K562 (cell line): ENCODE measurements at regions not wholly inside any gene's neighbourhood (a gene's known extent, or its start where the extent isn't known, plus 50 kb on each side); places are given as distances from the start of the nearest gene placed in this dataset.

ENCODE experiments used
- ATAC-seq: fragments of 200-7000 bp; cut with Tn5 transposase; 3 replicates; pipeline ENCODE4 v1.9.1; 2020; ENCODE audit warnings: moderate library complexity
- BruUV-seq: library from RNA; stranded (reverse); fragments of 400-500 nt; replicated peaks from 2 replicates; lab custom pipeline; 2021; lab: Mats Ljungman, UMichigan
- CTCF ChIA-PET: fragments of 300-600 bp; formaldehyde crosslinking; extraction: SDS; loops from one replicate; lab custom pipeline; 2021; ENCODE audit warnings: low intra/inter-chr PET ratio; lab: Yijun Ruan, JAX
- POLR2A ChIA-PET: fragments of 300-600, 350-650 bp; sonication (Branson Sonifier 250); formaldehyde crosslinking; extraction: SDS; loops from one replicate; lab custom pipeline; 2021; ENCODE audit warnings: antibody characterized with exemption, inconsistent platforms; lab: Yijun Ruan, JAX
- DNase-seq, 4 experiments: peaks; one replicate each; pipeline versions ENCODE4 v3.0.0 to v3.0.0-alpha.2; 2011 to 2018; ENCODE audit warnings: low spot score in 3 of 4, mixed read lengths in 3 of 4; ENCODE audit errors: extremely low read depth in 1 of 4
- FAIRE-seq: peaks from 2 replicates; lab custom pipeline; 2011; peaks lifted over from hg19 to GRCh38; lab: Jason Lieb, UNC
- H2AFZ ChIP-seq: 2 replicates; pipeline ENCODE4 v1.6.0; 2011; ENCODE audit warnings: low read depth, low read length, control low read depth, inconsistent platforms
- H3K27ac ChIP-seq: fragments of 200-600 bp; 3 replicates; pipeline ENCODE4 v1.8.0; 2011; ENCODE audit warnings: low read depth, mild to moderate bottlenecking, control low read depth, inconsistent platforms, low read length, moderate library complexity, mixed read lengths; ENCODE audit errors: extremely low read depth
- H3K27me3 ChIP-seq, 2 experiments: fragments of 300-600 bp in 1 of 2; 2 replicates in 1 of 2; 3 replicates in 1 of 2; pipeline versions ENCODE4 v1.6.0 to v1.8.0; 2011; ENCODE audit warnings: inconsistent platforms in 2 of 2, low read length in 2 of 2, mild to moderate bottlenecking in 1 of 2, mixed read lengths in 1 of 2, moderate library complexity in 1 of 2; ENCODE audit not compliant: control insufficient read depth in 2 of 2, insufficient read depth in 2 of 2
- H3K36me3 ChIP-seq: fragments of 300-600 bp; 3 replicates; pipeline ENCODE4 v1.8.0; 2011; ENCODE audit warnings: mild to moderate bottlenecking, low read length, inconsistent platforms; ENCODE audit not compliant: control insufficient read depth, insufficient read depth
- H3K4me1 ChIP-seq, 2 experiments: fragments of 200-600 bp in 1 of 2; replicated peaks in 1 of 2; 2 replicates in 1 of 2; 3 replicates in 1 of 2; pipeline versions ENCODE4 v1.5.1 to v1.8.0; 2011; ENCODE audit warnings: inconsistent platforms in 2 of 2, low read length in 2 of 2, mild to moderate bottlenecking in 1 of 2, mixed read lengths in 1 of 2, moderate library complexity in 1 of 2; ENCODE audit not compliant: control insufficient read depth in 2 of 2, insufficient read depth in 2 of 2
- H3K4me2 ChIP-seq: 2 replicates; pipeline ENCODE4 v1.6.1; 2011; ENCODE audit warnings: low read length, control low read depth, inconsistent platforms, mixed read lengths; ENCODE audit not compliant: insufficient read depth
- H3K4me3 ChIP-seq: fragments of 200-600 bp; sonication (generic), shearing (Covaris generic); 2 replicates; pipeline ENCODE4 v1.5.1; 2016; ENCODE audit warnings: control low read depth, inconsistent platforms
- H3K79me2 ChIP-seq: fragments of 200-600 bp; 3 replicates; pipeline ENCODE4 v1.8.0; 2011; ENCODE audit warnings: low read length, inconsistent platforms; ENCODE audit not compliant: control insufficient read depth, insufficient read depth
- H3K9ac ChIP-seq, 2 experiments: 2 replicates each; pipeline versions ENCODE4 v1.6.0 to v1.6.1; 2011; ENCODE audit warnings: low read depth in 2 of 2, low read length in 2 of 2, control low read depth in 1 of 2, inconsistent platforms in 1 of 2, mild to moderate bottlenecking in 1 of 2, mixed read lengths in 1 of 2; ENCODE audit not compliant: insufficient read depth in 1 of 2
- H3K9me1 ChIP-seq: one replicate; pipeline ENCODE4 v1.6.0; 2011; ENCODE audit warnings: inconsistent platforms, mild to moderate bottlenecking, low read length, moderate library complexity; ENCODE audit not compliant: control insufficient read depth, insufficient read depth
- H3K9me3 ChIP-seq: replicated peaks from 2 replicates; pipeline ENCODE4 v1.5.1; 2011; ENCODE audit warnings: low read depth, low read length, inconsistent platforms; ENCODE audit not compliant: control insufficient read depth, insufficient read depth
- H4K20me1 ChIP-seq: replicated peaks from 2 replicates; pipeline ENCODE4 v1.6.1; 2011; ENCODE audit warnings: low read length, inconsistent platforms, mixed read lengths; ENCODE audit not compliant: control insufficient read depth, insufficient read depth
- ATF3 ChIP-seq, 2 experiments: fragments of 450-650 bp in 1 of 2; sonication (generic) in 1 of 2; formaldehyde crosslinking in 1 of 2; IDR thresholded peaks in 1 of 2; conservative IDR thresholded peaks in 1 of 2; 2 replicates each; pipeline versions ENCODE4 v1.6.1 to v1.8.1; 2016 to 2023; ENCODE audit warnings: mild to moderate bottlenecking in 2 of 2, moderate library complexity in 2 of 2, inconsistent platforms in 1 of 2, missing genetic modification reagents in 1 of 2
- BRCA1 ChIP-seq, 2 experiments: fragments of 450-650 bp in 1 of 2; sonication (generic) in 1 of 2; formaldehyde crosslinking in 1 of 2; IDR thresholded peaks; 2 replicates each; pipeline versions ENCODE4 v1.5.0 to v1.6.1; 2017 to 2020; ENCODE audit warnings: mild to moderate bottlenecking in 1 of 2, missing genetic modification reagents in 1 of 2
- E2F3 ChIP-seq: fragments of 250-450 bp; sonication (Bioruptor Pico); IDR thresholded peaks from 2 replicates; pipeline ENCODE4 v1.4.0; 2020; ENCODE audit warnings: mild to moderate bottlenecking
- HNRNPUL1 ChIP-seq: fragments of 200-400 bp; formaldehyde crosslinking; IDR thresholded peaks from 2 replicates; pipeline ENCODE4 v1.6.1; 2017; ENCODE audit warnings: low read length
- HOXB6 ChIP-seq: fragments of 250-450 bp; sonication (Bioruptor Pico); IDR thresholded peaks from 2 replicates; pipeline ENCODE4 v1.5.1; 2022; ENCODE audit warnings: mild to moderate bottlenecking, borderline replicate concordance
- KDM2B ChIP-seq: fragments of 250-450 bp; sonication (Bioruptor Pico); IDR thresholded peaks from 2 replicates; pipeline ENCODE4 v1.8.0; 2021; ENCODE audit warnings: mild to moderate bottlenecking, moderate library complexity
- MEF2A ChIP-seq: IDR thresholded peaks from 2 replicates; pipeline ENCODE4 v1.6.1; 2011; ENCODE audit warnings: low read depth, mild to moderate bottlenecking, low read length, moderate library complexity; ENCODE audit not compliant: control insufficient read depth
- NONO ChIP-seq, 2 experiments: fragments of 200-400 bp in 1 of 2; fragments of 450-650 bp in 1 of 2; formaldehyde crosslinking in 1 of 2; IDR thresholded peaks; 2 replicates each; pipeline ENCODE4 v1.6.1; 2017; ENCODE audit warnings: low read depth in 2 of 2, mild to moderate bottlenecking in 2 of 2, moderate library complexity in 2 of 2, low read length in 1 of 2
- NR0B1 ChIP-seq: fragments of 450-650 bp; IDR thresholded peaks from one replicate; pipeline ENCODE4 v1.6.1; 2018; ENCODE audit warnings: mild to moderate bottlenecking, moderate library complexity; ENCODE audit not compliant: partially characterized antibody
- SMARCC2 ChIP-seq: fragments of 450-650 bp; IDR thresholded peaks from 2 replicates; pipeline ENCODE4 v1.6.1; 2017; ENCODE audit warnings: antibody characterized with exemption, moderate library complexity, mild to moderate bottlenecking, low read depth
- SNIP1 ChIP-seq: fragments of 450-650 bp; IDR thresholded peaks from 2 replicates; pipeline ENCODE4 v1.7.1; 2017; ENCODE audit warnings: low read depth, mild to moderate bottlenecking
- XRCC5 ChIP-seq: fragments of 200-400 bp; formaldehyde crosslinking; IDR thresholded peaks from 2 replicates; pipeline ENCODE4 v1.6.1; 2017; ENCODE audit warnings: low read depth, mild to moderate bottlenecking, low read length
- ZNF695 ChIP-seq: fragments of 450-650 bp; formaldehyde crosslinking; IDR thresholded peaks from 2 replicates; pipeline ENCODE4 v1.4.0; 2020; ENCODE audit warnings: mild to moderate bottlenecking, moderate library complexity
- ZNF77 ChIP-seq: fragments of 250-450 bp; sonication (Bioruptor Pico); IDR thresholded peaks from 2 replicates; pipeline ENCODE4 v1.5.0; 2020
- WGBS: fragments of 100-300 bp; shearing (Covaris generic); methylation state at CpG from one replicate; pipeline ENCODE4 v1.1.6; 2016; ENCODE audit warnings: low coverage, mixed read lengths; ENCODE audit not compliant: insufficient coverage; ENCODE audit errors: missing lambda C conversion rate; 5-methylcytosine and 5-hydroxymethylcytosine counted together
- in situ Hi-C: fragments of 300-500 bp; cut with MboI; formaldehyde crosslinking; loops from 4 replicates; pipeline ENCODE4 v1.15.0; 2018; ENCODE audit warnings: inconsistent platforms, mixed read lengths
- intact Hi-C: fragments of 100-400 bp; cut with micrococcal nuclease; formaldehyde crosslinking; loops from 2 replicates; pipeline ENCODE4 v1.14.2; 2022

GRCh38 chr13:63420685-63421084, 2005.0 kb upstream of the PCDH20 start:
- no peaks in the 10 kb centered on the region for H3K4me1 ChIP-seq
- no peak overlapping the region for H3K9ac ChIP-seq
- DNase-seq (no peak), ATAC-seq (no peak), FAIRE-seq (no peak)
- no peaks in the 10 kb centered on the region for H3K9me1 ChIP-seq
- no peak overlapping the region for H3K27ac ChIP-seq
- POLR2A ChIA-PET: no interaction called here
- BruUV-seq: no TSS peak
- H3K27me3 ChIP-seq: no peaks in the 10 kb centered on the region
- H3K4me2 ChIP-seq: no peak overlapping the region
- no peaks in the 10 kb centered on the region for H3K36me3 ChIP-seq
- no peaks in the 10 kb centered on the region for H4K20me1 ChIP-seq
- H3K9me3 ChIP-seq: no peaks in the 10 kb centered on the region
- CTCF ChIA-PET: no interaction called here
- TF ChIP-seq BRCA1 (IDR thresholded peaks at IDR 0.05) (0 out of 2 replicates have a peak, but pooled peaks have one; percentile 0), BRCA1 (CRISPR knock-in tag; IDR thresholded peaks at IDR 0.05) (no peak), ZNF695 (CRISPR knock-in tag) (no peak), MEF2A (no peak)
- in situ Hi-C loops: no loop called here
- H2AFZ ChIP-seq: no peak overlapping the region
- H3K4me3 ChIP-seq: no peak overlapping the region
- intact Hi-C loops: no loop called here
- H3K79me2 ChIP-seq: no peaks in the 10 kb centered on the region

GRCh38 chr13:63414247-63414646, 1998.6 kb upstream of the PCDH20 start:
- POLR2A ChIA-PET: no interaction called here
- Histone ChIP-seq H3K36me3 (no peaks in the 10 kb centered on the region), H3K9ac (no peak overlapping the region), H3K27me3 (no peaks in the 10 kb centered on the region), H3K9me1 (no peaks in the 10 kb centered on the region), H3K4me3 (no peak overlapping the region), H3K79me2 (no peaks in the 10 kb centered on the region), H3K9me3 (no peaks in the 10 kb centered on the region), H3K4me1 (no peaks in the 10 kb centered on the region), H3K27ac (no peak overlapping the region), H3K4me2 (no peak overlapping the region), H2AFZ (no peak overlapping the region), H4K20me1 (no peaks in the 10 kb centered on the region)
- no TSS peak for BruUV-seq
- intact Hi-C loops (no loop called here), in situ Hi-C loops (no loop called here)
- WGBS: 0% methylated on average over 2 of the region's 2 CpGs
- no peak for FAIRE-seq
- TF ChIP-seq XRCC5 (no peak), NR0B1 (no peak), HOXB6 (CRISPR knock-in tag) (no peak), ATF3 (IDR thresholded peaks at IDR 0.05) (no peak), ATF3 (CRISPR knock-in tag; conservative IDR thresholded peaks at IDR 0.05) (no peak), SMARCC2 (no peak), SNIP1 (no peak), ZNF77 (CRISPR knock-in tag) (no peak), KDM2B (CRISPR knock-in tag) (no peak), HNRNPUL1 (no peak), NONO (IDR thresholded peaks at IDR 0.05; ENCODE audit: low read depth in 2 of 2, low read length in 1 of 2) (no peak), E2F3 (CRISPR knock-in tag) (no peak)
- no peak for DNase-seq
- CTCF ChIA-PET: no interaction called here
- no peak for ATAC-seq
